GM21619 (cell line): ENCODE measurements at regions not wholly inside any gene's neighbourhood (a gene's known extent, or its start where the extent isn't known, plus 50 kb on each side); places are given as distances from the start of the nearest gene placed in this dataset.
"Not testable (repeated sequence)": the region's sequence is repeated elsewhere in the genome, so short reads cannot be mapped to it uniquely, and the experiment has no call there.

Experiments
- ATAC-seq: cut with Tn5 transposase; IDR thresholded peaks from one replicate; pipeline ENCODE4 v1.9.1; 2021; ENCODE audit not compliant: unreplicated experiment

- no peak for ATAC-seq
Measured at GRCh38 chr16:26840691-26841090, 226.0 kb upstream of the C16orf82 start.

GRCh38 chr16:26856271-26856670 is 210.5 kb upstream of the C16orf82 start:
- no peak for ATAC-seq

- no peak for ATAC-seq
Measured at GRCh38 chr16:26856791-26857190, 209.9 kb upstream of the C16orf82 start.

GRCh38 chr16:26857371-26857770 is 209.4 kb upstream of the C16orf82 start:
- ATAC-seq = no peak

- ATAC-seq = no peak
Measured at GRCh38 chr16:26860506-26860905, 206.2 kb upstream of the C16orf82 start.

GRCh38 chr16:26863931-26864330 is 202.8 kb upstream of the C16orf82 start:
- ATAC-seq = no peak

- not testable (repeated sequence) for ATAC-seq
Measured at GRCh38 chr16:26874318-26874717, 192.4 kb upstream of the C16orf82 start.

GRCh38 chr16:26877421-26877820 is 189.3 kb upstream of the C16orf82 start:
- ATAC-seq = no peak

GRCh38 chr16:26885674-26886073 is 181.1 kb upstream of the C16orf82 start:
- no peak for ATAC-seq

GRCh38 chr16:26889740-26890139 is 177.0 kb upstream of the C16orf82 start:
- no peak for ATAC-seq

GRCh38 chr16:26898200-26898599 is 168.5 kb upstream of the C16orf82 start:
- no peak for ATAC-seq

- ATAC-seq = no peak
Measured at GRCh38 chr16:26901196-26901861, 165.4 kb upstream of the C16orf82 start.

- no peak for ATAC-seq
Measured at GRCh38 chr16:26901983-26902382, 164.7 kb upstream of the C16orf82 start.

GRCh38 chr16:26905336-26905735 is 161.4 kb upstream of the C16orf82 start:
- ATAC-seq = no peak

GRCh38 chr16:26909623-26910022 is 157.1 kb upstream of the C16orf82 start:
- no peak for ATAC-seq

- no peak for ATAC-seq
Measured at GRCh38 chr16:26911436-26911835, 155.3 kb upstream of the C16orf82 start.

- no peak for ATAC-seq
Measured at GRCh38 chr16:26913851-26914250, 152.9 kb upstream of the C16orf82 start.

- no peak for ATAC-seq
Measured at GRCh38 chr16:26930786-26931581, 135.7 kb upstream of the C16orf82 start.

- no peak for ATAC-seq
Measured at GRCh38 chr16:26950636-26951035, 116.1 kb upstream of the C16orf82 start.

- no peak for ATAC-seq
Measured at GRCh38 chr16:26951950-26952349, 114.8 kb upstream of the C16orf82 start.

GRCh38 chr16:26952411-26952810 is 114.3 kb upstream of the C16orf82 start:
- no peak for ATAC-seq

- ATAC-seq = no peak
Measured at GRCh38 chr16:26957283-26957859, 109.4 kb upstream of the C16orf82 start.
